ENCODE measurements at regions not wholly inside any gene's neighbourhood (a gene's known extent, or its start where the extent isn't known, plus 50 kb on each side); places are given as distances from the start of the nearest gene placed in this dataset.

DNA sequence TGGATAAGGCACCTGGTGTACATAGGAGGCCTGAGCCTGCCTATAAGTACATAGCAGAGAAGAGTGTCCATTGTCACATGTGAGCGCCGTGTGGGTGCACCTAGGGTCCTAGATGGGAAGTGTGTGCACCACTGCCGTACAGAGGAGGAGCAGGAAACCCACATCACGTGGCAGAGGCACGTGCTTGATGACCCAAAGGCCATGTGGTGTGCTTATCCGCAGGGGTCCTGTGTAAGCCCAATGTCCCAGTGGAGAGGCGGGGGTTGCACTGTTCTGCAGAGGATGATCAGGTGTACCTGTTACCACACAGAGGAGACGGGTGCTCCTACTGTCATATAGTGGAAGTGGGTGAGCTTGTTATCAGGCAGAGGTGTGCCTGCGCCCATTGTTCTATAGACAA is 354.1 kb upstream of the IRX2 start:
- Histone ChIP-seq H3K4me1 (ENCODE audit: control insufficient read depth, insufficient read depth, low read length) (peaks cover 29% of the 10 kb centered on the region; the same call in 1 of the 2 replicates), H3K27me3 (ENCODE audit: control insufficient read depth, insufficient read depth, low read length) (no peaks in the 10 kb centered on the region), H3K27ac (ENCODE audit: low read length) (no peak overlapping the region), H3K36me3 (ENCODE audit: control insufficient read depth, insufficient read depth, low read length) (no peaks in the 10 kb centered on the region), H3K9me3 (ENCODE audit: control insufficient read depth, insufficient read depth, low read length) (no peaks in the 10 kb centered on the region), H3K4me3 (ENCODE audit: low read length) (no peak overlapping the region)
- no CpG with 5 or more reads among the region's 9 CpGs for WGBS (ENCODE audit: insufficient coverage, insufficient read length)
- no peak for DNase-seq (ENCODE audit: low read depth, low spot score)

DNA sequence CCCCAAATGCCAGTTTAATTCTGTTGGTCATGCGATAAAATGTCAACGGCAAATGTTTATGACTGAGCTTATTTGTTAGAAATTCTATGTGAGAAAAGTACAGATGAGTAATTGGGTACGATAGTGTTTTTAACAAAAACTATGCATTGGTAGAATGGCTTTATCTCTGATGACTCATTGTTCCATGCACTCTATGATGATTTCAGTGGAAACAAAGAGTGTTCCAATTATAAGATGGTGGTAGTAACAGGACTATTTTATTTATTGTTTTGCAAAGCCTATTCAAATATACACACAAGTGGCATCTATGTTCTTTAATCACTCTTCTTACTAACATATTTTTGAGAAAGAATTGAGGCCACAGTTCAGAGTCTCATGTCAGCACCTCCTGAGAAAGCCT is 353.7 kb upstream of the IRX2 start:
- H3K4me3 ChIP-seq (ENCODE audit: low read length) = no peak overlapping the region
- WGBS (ENCODE audit: insufficient coverage, insufficient read length) = 100% methylated on average over 1 of the region's 3 CpGs
- H3K27ac ChIP-seq (ENCODE audit: low read length) = no peak overlapping the region
- H3K36me3 ChIP-seq (ENCODE audit: control insufficient read depth, insufficient read depth, low read length) = no peaks in the 10 kb centered on the region
- no peak for DNase-seq (ENCODE audit: low read depth, low spot score)
- H3K27me3 ChIP-seq (ENCODE audit: control insufficient read depth, insufficient read depth, low read length) = no peaks in the 10 kb centered on the region
- no peaks in the 10 kb centered on the region for H3K9me3 ChIP-seq (ENCODE audit: control insufficient read depth, insufficient read depth, low read length)
- peaks cover 29% of the 10 kb centered on the region; the same call in 1 of the 2 replicates for H3K4me1 ChIP-seq (ENCODE audit: control insufficient read depth, insufficient read depth, low read length)

DNA sequence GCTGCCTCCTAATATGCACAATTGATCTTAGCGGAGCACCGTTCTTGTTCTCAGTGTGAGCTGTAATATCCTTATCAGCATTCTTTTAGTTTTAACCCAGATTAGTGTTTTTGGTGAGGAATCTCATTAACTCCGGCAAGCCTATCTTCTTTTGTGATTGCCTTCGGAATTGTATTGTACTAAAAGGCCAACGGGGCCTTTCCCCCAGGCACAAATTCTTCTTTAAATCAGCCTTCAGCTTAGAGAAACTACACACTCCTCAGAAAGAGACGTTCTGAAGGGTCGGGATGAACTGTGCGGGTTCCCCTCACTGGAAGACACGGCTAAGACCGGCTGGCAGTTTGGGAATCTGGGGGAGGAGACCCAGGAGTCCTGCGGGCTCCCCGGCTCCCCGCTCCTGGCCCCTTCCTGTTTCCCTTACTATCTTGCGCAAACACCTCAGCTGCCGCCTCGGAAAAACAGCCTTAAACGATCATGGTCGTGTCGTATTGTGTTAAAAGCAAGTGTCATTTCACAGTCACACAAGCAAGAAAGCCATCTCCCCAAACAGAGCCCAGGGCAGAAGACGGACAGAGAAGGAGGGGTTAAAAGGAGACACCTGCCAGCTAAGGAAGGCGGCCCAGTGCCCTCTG is 353.1 kb upstream of the IRX2 start:
- Histone ChIP-seq H3K4me1 (ENCODE audit: control insufficient read depth, insufficient read depth, low read length) (peaks cover 29% of the 10 kb centered on the region; the same call in 1 of the 2 replicates), H3K27ac (ENCODE audit: low read length) (no peak overlapping the region), H3K27me3 (ENCODE audit: control insufficient read depth, insufficient read depth, low read length) (no peaks in the 10 kb centered on the region), H3K36me3 (ENCODE audit: control insufficient read depth, insufficient read depth, low read length) (no peaks in the 10 kb centered on the region), H3K4me3 (ENCODE audit: low read length) (no peak overlapping the region), H3K9me3 (ENCODE audit: control insufficient read depth, insufficient read depth, low read length) (no peaks in the 10 kb centered on the region)
- WGBS (ENCODE audit: insufficient coverage, insufficient read length) = no CpG with 5 or more reads among the region's 21 CpGs
- no peak for DNase-seq (ENCODE audit: low read depth, low spot score)

DNA sequence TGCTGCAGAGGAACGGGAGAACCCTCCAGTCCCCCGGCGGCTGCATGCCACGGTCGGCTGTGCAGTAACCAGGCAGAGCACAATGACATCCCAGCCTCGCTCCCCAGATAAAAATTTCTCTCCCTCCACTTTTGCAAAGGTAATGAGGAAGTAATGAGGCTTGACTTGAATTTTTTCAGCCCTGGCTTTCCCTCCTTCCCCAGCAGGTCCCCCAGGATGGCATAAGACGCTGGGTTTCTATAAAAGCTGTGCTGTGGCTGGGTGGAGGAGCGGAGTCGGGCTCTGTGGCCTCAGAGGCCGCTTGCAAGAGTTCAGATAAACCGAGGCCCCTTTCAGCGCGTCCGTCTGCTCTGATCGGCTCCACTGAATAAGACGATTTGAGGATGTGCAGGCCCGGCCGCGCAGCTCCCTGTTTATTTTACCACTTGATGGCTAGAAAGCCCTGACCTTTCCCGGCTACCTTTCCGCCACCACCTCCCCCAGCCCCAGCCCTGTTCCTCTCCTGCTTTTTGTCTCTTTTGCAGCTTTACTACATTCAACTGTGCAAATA is 351.9 kb upstream of the IRX2 start:
- Histone ChIP-seq H3K4me1 (ENCODE audit: control insufficient read depth, insufficient read depth, low read length) (peaks cover 29% of the 10 kb centered on the region; the same call in 1 of the 2 replicates), H3K9me3 (ENCODE audit: control insufficient read depth, insufficient read depth, low read length) (no peaks in the 10 kb centered on the region), H3K36me3 (ENCODE audit: control insufficient read depth, insufficient read depth, low read length) (no peaks in the 10 kb centered on the region), H3K27me3 (ENCODE audit: control insufficient read depth, insufficient read depth, low read length) (no peaks in the 10 kb centered on the region), H3K4me3 (ENCODE audit: low read length) (no peak overlapping the region), H3K27ac (ENCODE audit: low read length) (no peak overlapping the region)
- DNase-seq (ENCODE audit: low read depth, low spot score) = no peak
- WGBS (ENCODE audit: insufficient coverage, insufficient read length) = no CpG with 5 or more reads among the region's 21 CpGs

DNA sequence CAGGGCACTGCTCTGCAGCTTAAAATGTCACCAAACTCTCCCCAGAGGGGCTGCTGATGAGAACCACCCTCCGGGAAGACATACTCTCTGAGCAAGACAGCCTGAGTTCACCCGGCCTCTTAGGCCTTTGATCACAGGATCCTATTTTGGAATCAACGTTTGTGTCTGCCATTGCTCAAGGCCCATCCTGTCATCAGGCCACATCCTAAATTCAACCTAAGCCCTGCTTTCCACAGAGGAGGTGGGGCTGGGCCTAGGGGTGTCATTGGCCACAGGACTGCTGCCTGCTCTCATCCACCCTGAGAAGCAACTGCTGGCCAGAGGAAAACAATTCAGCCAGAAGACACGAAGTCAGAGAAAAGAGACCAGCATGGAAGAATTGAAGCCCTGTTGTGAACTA is 351.1 kb upstream of the IRX2 start:
- DNase-seq (ENCODE audit: low read depth, low spot score) = no peak
- peaks cover 25% of the 10 kb centered on the region; the same call in 1 of the 2 replicates for H3K4me1 ChIP-seq (ENCODE audit: control insufficient read depth, insufficient read depth, low read length)

DNA sequence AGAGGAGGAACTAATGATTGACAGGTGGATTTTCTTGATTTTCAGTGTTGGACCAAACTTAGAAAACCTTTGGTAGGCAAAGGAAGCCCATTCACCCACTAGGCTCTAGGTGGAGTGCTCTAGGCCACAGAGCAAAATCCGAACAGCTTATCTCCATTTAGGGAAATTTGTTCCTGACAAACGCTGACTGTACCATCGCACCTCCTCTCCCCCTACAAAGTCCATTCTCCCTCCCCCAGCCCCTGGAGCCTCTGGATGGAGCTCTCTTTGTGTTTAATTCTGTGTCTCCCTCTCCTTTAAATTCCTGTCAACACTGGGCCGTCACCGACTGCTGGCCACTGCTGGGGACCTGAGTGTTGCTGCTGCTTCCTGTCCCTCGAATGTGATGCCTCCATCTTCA is 350.1 kb upstream of the IRX2 start:
- Histone ChIP-seq H3K27me3 (ENCODE audit: control insufficient read depth, insufficient read depth, low read length) (no peaks in the 10 kb centered on the region), H3K9me3 (ENCODE audit: control insufficient read depth, insufficient read depth, low read length) (no peaks in the 10 kb centered on the region), H3K27ac (ENCODE audit: low read length) (peak overlapping the region; percentile 21), H3K4me1 (ENCODE audit: control insufficient read depth, insufficient read depth, low read length) (peaks cover 20% of the 10 kb centered on the region; the same call in 1 of the 2 replicates), H3K4me3 (ENCODE audit: low read length) (no peak overlapping the region), H3K36me3 (ENCODE audit: control insufficient read depth, insufficient read depth, low read length) (no peaks in the 10 kb centered on the region)
- WGBS (ENCODE audit: insufficient coverage, insufficient read length) = no CpG with 5 or more reads among the region's 6 CpGs
- no peak for DNase-seq (ENCODE audit: low read depth, low spot score)

More for the DNA sequence above, 351.1 kb upstream of the IRX2 start:
- H3K27me3 ChIP-seq (ENCODE audit: control insufficient read depth, insufficient read depth, low read length) = no peaks in the 10 kb centered on the region
- no CpG with 5 or more reads among the region's 4 CpGs for WGBS (ENCODE audit: insufficient coverage, insufficient read length)
- no peaks in the 10 kb centered on the region for H3K9me3 ChIP-seq (ENCODE audit: control insufficient read depth, insufficient read depth, low read length)
- no peak overlapping the region for H3K4me3 ChIP-seq (ENCODE audit: low read length)
- no peaks in the 10 kb centered on the region for H3K36me3 ChIP-seq (ENCODE audit: control insufficient read depth, insufficient read depth, low read length)
- no peak overlapping the region for H3K27ac ChIP-seq (ENCODE audit: low read length)

DNA sequence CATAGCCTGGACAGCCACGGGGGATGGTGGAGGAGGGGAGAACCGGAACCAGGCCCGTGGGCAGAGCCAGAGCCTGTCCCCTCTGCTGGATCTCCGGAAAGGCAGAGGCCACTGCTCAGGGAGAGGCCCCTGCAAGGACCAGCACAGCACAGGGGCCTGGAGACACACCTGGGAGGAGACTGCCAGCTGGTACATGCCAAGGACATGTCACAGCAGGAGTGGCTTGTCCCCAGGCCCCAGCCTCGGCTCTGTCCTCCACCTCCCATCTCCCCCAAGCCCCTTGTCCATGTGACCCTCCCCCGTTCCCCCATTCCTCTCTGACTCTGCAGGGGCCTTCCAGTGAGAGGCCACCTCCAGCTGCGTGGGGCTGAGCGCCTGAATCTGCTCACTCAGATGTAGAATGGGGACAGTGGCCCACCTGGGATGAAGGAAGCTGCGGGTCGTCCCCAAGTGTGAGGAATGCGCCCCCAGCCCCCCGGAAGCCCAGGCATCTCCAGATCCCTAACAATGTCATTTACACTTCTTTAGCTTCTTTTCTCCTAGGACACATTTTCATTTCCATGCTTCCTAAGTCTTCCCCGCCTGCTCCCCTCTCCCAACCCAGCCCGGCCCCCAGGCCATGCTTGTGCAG is 349.6 kb upstream of the IRX2 start:
- WGBS (ENCODE audit: insufficient coverage, insufficient read length) = no CpG with 5 or more reads among the region's 14 CpGs
- H3K27ac ChIP-seq (ENCODE audit: low read length) = peak overlapping the region; percentile 39
- DNase-seq (ENCODE audit: low read depth, low spot score) = no peak
- H3K36me3 ChIP-seq (ENCODE audit: control insufficient read depth, insufficient read depth, low read length) = no peaks in the 10 kb centered on the region
- H3K9me3 ChIP-seq (ENCODE audit: control insufficient read depth, insufficient read depth, low read length) = no peaks in the 10 kb centered on the region
- peaks cover 20% of the 10 kb centered on the region; the same call in 1 of the 2 replicates for H3K4me1 ChIP-seq (ENCODE audit: control insufficient read depth, insufficient read depth, low read length)
- no peaks in the 10 kb centered on the region for H3K27me3 ChIP-seq (ENCODE audit: control insufficient read depth, insufficient read depth, low read length)
- no peak overlapping the region for H3K4me3 ChIP-seq (ENCODE audit: low read length)

DNA sequence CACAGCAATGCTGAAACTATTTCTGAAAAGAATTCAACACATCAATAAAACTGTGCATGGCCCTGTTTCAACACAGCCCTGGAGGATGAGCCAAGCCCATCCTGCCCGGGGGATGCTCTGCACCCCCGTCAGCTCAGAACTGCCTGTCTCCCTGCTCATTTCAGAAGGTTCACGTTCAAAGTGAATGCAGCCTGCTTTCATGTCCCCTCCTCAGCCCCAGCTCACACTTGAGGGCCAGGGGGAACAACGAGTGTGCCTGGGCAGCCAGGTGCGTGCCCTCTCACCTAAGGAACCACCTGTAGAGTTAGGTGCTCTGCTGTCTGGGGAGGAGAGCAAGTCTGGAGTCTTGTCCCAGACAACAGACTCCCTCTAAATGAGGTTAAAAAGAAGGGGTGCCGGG is 348.5 kb upstream of the IRX2 start:
- no peak for DNase-seq (ENCODE audit: low read depth, low spot score)
- H3K4me3 ChIP-seq (ENCODE audit: low read length) = no peak overlapping the region
- WGBS (ENCODE audit: insufficient coverage, insufficient read length) = no CpG with 5 or more reads among the region's 6 CpGs
- H3K27me3 ChIP-seq (ENCODE audit: control insufficient read depth, insufficient read depth, low read length) = no peaks in the 10 kb centered on the region
- no peak overlapping the region for H3K27ac ChIP-seq (ENCODE audit: low read length)
- H3K9me3 ChIP-seq (ENCODE audit: control insufficient read depth, insufficient read depth, low read length) = no peaks in the 10 kb centered on the region
- H3K36me3 ChIP-seq (ENCODE audit: control insufficient read depth, insufficient read depth, low read length) = no peaks in the 10 kb centered on the region
- peaks cover 15% of the 10 kb centered on the region; the same call in 1 of the 2 replicates for H3K4me1 ChIP-seq (ENCODE audit: control insufficient read depth, insufficient read depth, low read length)

DNA sequence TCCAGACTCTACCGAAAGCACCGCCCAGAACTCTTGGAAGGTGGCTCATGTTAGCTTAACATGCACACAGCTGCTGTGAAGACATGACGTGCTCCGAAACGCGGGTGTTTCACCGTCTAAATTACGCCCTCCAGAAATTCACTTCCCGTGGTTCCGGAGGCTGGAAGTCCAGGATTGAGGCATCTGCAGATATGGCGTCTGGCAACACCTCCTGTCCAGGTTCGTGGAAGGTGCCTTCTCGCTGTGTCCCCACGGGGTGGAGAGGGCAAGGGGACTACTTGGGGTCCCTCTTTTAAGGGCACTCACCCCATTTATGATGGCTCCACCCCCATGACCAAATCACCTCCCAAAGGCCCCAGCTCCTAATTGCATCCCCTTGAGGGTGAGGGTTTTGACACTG is 348.0 kb upstream of the IRX2 start:
- Histone ChIP-seq H3K27ac (ENCODE audit: low read length) (no peak overlapping the region), H3K27me3 (ENCODE audit: control insufficient read depth, insufficient read depth, low read length) (no peaks in the 10 kb centered on the region), H3K36me3 (ENCODE audit: control insufficient read depth, insufficient read depth, low read length) (no peaks in the 10 kb centered on the region), H3K4me3 (ENCODE audit: low read length) (no peak overlapping the region), H3K9me3 (ENCODE audit: control insufficient read depth, insufficient read depth, low read length) (no peaks in the 10 kb centered on the region), H3K4me1 (ENCODE audit: control insufficient read depth, insufficient read depth, low read length) (peaks cover 13% of the 10 kb centered on the region; the same call in 1 of the 2 replicates)
- no peak for DNase-seq (ENCODE audit: low read depth, low spot score)
- WGBS (ENCODE audit: insufficient coverage, insufficient read length) = no CpG with 5 or more reads among the region's 14 CpGs

DNA sequence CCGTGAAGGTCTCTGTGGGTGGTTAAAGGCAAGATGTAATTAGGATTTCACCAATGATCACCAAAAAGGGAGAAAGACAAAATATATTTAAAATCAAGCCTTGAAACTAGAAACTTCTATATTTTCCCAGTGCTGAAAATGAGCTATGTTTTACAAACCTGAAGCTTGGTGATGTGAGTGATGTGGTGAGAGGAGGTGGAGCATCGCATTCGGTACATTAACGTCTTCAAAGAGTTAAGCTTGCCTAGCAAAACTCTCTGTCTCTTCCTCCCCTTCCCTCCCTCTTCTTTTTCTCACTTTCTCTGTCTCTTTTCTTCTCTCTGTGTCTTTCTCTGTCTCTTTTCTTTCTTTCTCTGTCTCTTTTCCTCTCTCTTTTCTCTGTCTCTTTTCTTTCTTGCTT is 347.3 kb upstream of the IRX2 start:
- Histone ChIP-seq H3K36me3 (ENCODE audit: control insufficient read depth, insufficient read depth, low read length) (no peaks in the 10 kb centered on the region), H3K27ac (ENCODE audit: low read length) (no peak overlapping the region), H3K4me3 (ENCODE audit: low read length) (no peak overlapping the region), H3K9me3 (ENCODE audit: control insufficient read depth, insufficient read depth, low read length) (no peaks in the 10 kb centered on the region), H3K4me1 (ENCODE audit: control insufficient read depth, insufficient read depth, low read length) (peaks cover 12% of the 10 kb centered on the region), H3K27me3 (ENCODE audit: control insufficient read depth, insufficient read depth, low read length) (no peaks in the 10 kb centered on the region)
- no peak for DNase-seq (ENCODE audit: low read depth, low spot score)
- no CpG with 5 or more reads among the region's 4 CpGs for WGBS (ENCODE audit: insufficient coverage, insufficient read length)

Measured in iPS DF 6.9 (cell line).